K562 (cell line): ENCODE measurements at regions not wholly inside any gene's neighbourhood (a gene's known extent, or its start where the extent isn't known, plus 50 kb on each side); places are given as distances from the start of the nearest gene placed in this dataset.

Source experiments
- ATAC-seq: fragments of 200-7000 bp; cut with Tn5 transposase; 3 replicates; pipeline ENCODE4 v1.9.1; 2020; ENCODE audit warnings: moderate library complexity
- BruUV-seq: library from RNA; stranded (reverse); fragments of 400-500 nt; replicated peaks from 2 replicates; lab custom pipeline; 2021; lab: Mats Ljungman, UMichigan
- CTCF ChIA-PET: fragments of 300-600 bp; formaldehyde crosslinking; extraction: SDS; loops from one replicate; lab custom pipeline; 2021; ENCODE audit warnings: low intra/inter-chr PET ratio; lab: Yijun Ruan, JAX
- POLR2A ChIA-PET: fragments of 300-600, 350-650 bp; sonication (Branson Sonifier 250); formaldehyde crosslinking; extraction: SDS; loops from one replicate; lab custom pipeline; 2021; ENCODE audit warnings: antibody characterized with exemption, inconsistent platforms; lab: Yijun Ruan, JAX
- DNase-seq, 4 experiments: peaks; one replicate each; pipeline versions ENCODE4 v3.0.0 to v3.0.0-alpha.2; 2011 to 2018; ENCODE audit warnings: low spot score in 3 of 4, mixed read lengths in 3 of 4; ENCODE audit errors: extremely low read depth in 1 of 4
- FAIRE-seq: peaks from 2 replicates; lab custom pipeline; 2011; peaks lifted over from hg19 to GRCh38; lab: Jason Lieb, UNC
- H2AFZ ChIP-seq: 2 replicates; pipeline ENCODE4 v1.6.0; 2011; ENCODE audit warnings: low read depth, low read length, control low read depth, inconsistent platforms
- H3K27ac ChIP-seq: fragments of 200-600 bp; 3 replicates; pipeline ENCODE4 v1.8.0; 2011; ENCODE audit warnings: low read depth, mild to moderate bottlenecking, control low read depth, inconsistent platforms, low read length, moderate library complexity, mixed read lengths; ENCODE audit errors: extremely low read depth
- H3K27me3 ChIP-seq, 2 experiments: fragments of 300-600 bp in 1 of 2; 2 replicates in 1 of 2; 3 replicates in 1 of 2; pipeline versions ENCODE4 v1.6.0 to v1.8.0; 2011; ENCODE audit warnings: inconsistent platforms in 2 of 2, low read length in 2 of 2, mild to moderate bottlenecking in 1 of 2, mixed read lengths in 1 of 2, moderate library complexity in 1 of 2; ENCODE audit not compliant: control insufficient read depth in 2 of 2, insufficient read depth in 2 of 2
- H3K36me3 ChIP-seq: fragments of 300-600 bp; 3 replicates; pipeline ENCODE4 v1.8.0; 2011; ENCODE audit warnings: mild to moderate bottlenecking, low read length, inconsistent platforms; ENCODE audit not compliant: control insufficient read depth, insufficient read depth
- H3K4me1 ChIP-seq, 2 experiments: fragments of 200-600 bp in 1 of 2; replicated peaks in 1 of 2; 2 replicates in 1 of 2; 3 replicates in 1 of 2; pipeline versions ENCODE4 v1.5.1 to v1.8.0; 2011; ENCODE audit warnings: inconsistent platforms in 2 of 2, low read length in 2 of 2, mild to moderate bottlenecking in 1 of 2, mixed read lengths in 1 of 2, moderate library complexity in 1 of 2; ENCODE audit not compliant: control insufficient read depth in 2 of 2, insufficient read depth in 2 of 2
- H3K4me2 ChIP-seq: 2 replicates; pipeline ENCODE4 v1.6.1; 2011; ENCODE audit warnings: low read length, control low read depth, inconsistent platforms, mixed read lengths; ENCODE audit not compliant: insufficient read depth
- H3K4me3 ChIP-seq: fragments of 200-600 bp; sonication (generic), shearing (Covaris generic); 2 replicates; pipeline ENCODE4 v1.5.1; 2016; ENCODE audit warnings: control low read depth, inconsistent platforms
- H3K79me2 ChIP-seq: fragments of 200-600 bp; 3 replicates; pipeline ENCODE4 v1.8.0; 2011; ENCODE audit warnings: low read length, inconsistent platforms; ENCODE audit not compliant: control insufficient read depth, insufficient read depth
- H3K9ac ChIP-seq, 2 experiments: 2 replicates each; pipeline versions ENCODE4 v1.6.0 to v1.6.1; 2011; ENCODE audit warnings: low read depth in 2 of 2, low read length in 2 of 2, control low read depth in 1 of 2, inconsistent platforms in 1 of 2, mild to moderate bottlenecking in 1 of 2, mixed read lengths in 1 of 2; ENCODE audit not compliant: insufficient read depth in 1 of 2
- H3K9me1 ChIP-seq: one replicate; pipeline ENCODE4 v1.6.0; 2011; ENCODE audit warnings: inconsistent platforms, mild to moderate bottlenecking, low read length, moderate library complexity; ENCODE audit not compliant: control insufficient read depth, insufficient read depth
- H3K9me3 ChIP-seq: replicated peaks from 2 replicates; pipeline ENCODE4 v1.5.1; 2011; ENCODE audit warnings: low read depth, low read length, inconsistent platforms; ENCODE audit not compliant: control insufficient read depth, insufficient read depth
- H4K20me1 ChIP-seq: replicated peaks from 2 replicates; pipeline ENCODE4 v1.6.1; 2011; ENCODE audit warnings: low read length, inconsistent platforms, mixed read lengths; ENCODE audit not compliant: control insufficient read depth, insufficient read depth
- ARID3A ChIP-seq: IDR thresholded peaks from 2 replicates; pipeline ENCODE4 v1.6.1; 2012; ENCODE audit warnings: low read depth, low read length, improper control_type of control experiment, borderline replicate concordance
- ATF1 ChIP-seq, 2 experiments: fragments of 450-650 bp in 1 of 2; IDR thresholded peaks; 2 replicates each; pipeline ENCODE4 v1.6.1; 2016; ENCODE audit warnings: missing compliant biosample characterization in 1 of 2, missing genetic modification characterization in 1 of 2
- BDP1 ChIP-seq: IDR thresholded peaks from 3 replicates; pipeline ENCODE4 v1.6.1; 2011; ENCODE audit not compliant: insufficient read length, insufficient read depth
- CREB5 ChIP-seq: fragments of 250-450 bp; sonication (Bioruptor Pico); IDR thresholded peaks from 2 replicates; pipeline ENCODE4 v1.5.0; 2020; ENCODE audit warnings: mild to moderate bottlenecking
- CREM ChIP-seq: IDR thresholded peaks from 2 replicates; pipeline ENCODE4 v1.6.1; 2014; ENCODE audit warnings: antibody characterized with exemption, low read depth
- GTF2A2 ChIP-seq: IDR thresholded peaks from 2 replicates; pipeline ENCODE4 v1.6.1; 2016; ENCODE audit warnings: mild to moderate bottlenecking, missing genetic modification characterization, missing compliant biosample characterization
- HNRNPLL ChIP-seq: fragments of 200-400 bp; formaldehyde crosslinking; IDR thresholded peaks from 2 replicates; pipeline ENCODE4 v1.6.1; 2017; ENCODE audit warnings: low read length, low read depth, mild to moderate bottlenecking; ENCODE audit not compliant: poor library complexity, severe bottlenecking
- JUN ChIP-seq, 2 experiments: sonication (generic) in 1 of 2; formaldehyde crosslinking in 1 of 2; IDR thresholded peaks; 2 replicates each; pipeline versions ENCODE4 v1.6.1 to v1.8.0; 2012 to 2022; ENCODE audit warnings: borderline replicate concordance in 2 of 2, mild to moderate bottlenecking in 2 of 2, improper control_type of control experiment in 1 of 2, low read depth in 1 of 2, low read length in 1 of 2, missing genetic modification reagents in 1 of 2
- PHF21A ChIP-seq: fragments of 450-650 bp; IDR thresholded peaks from 2 replicates; pipeline ENCODE4 v1.6.1; 2017; ENCODE audit warnings: low read depth, borderline replicate concordance
- SRSF1 ChIP-seq: fragments of 200-400 bp; formaldehyde crosslinking; IDR thresholded peaks from 2 replicates; pipeline ENCODE4 v1.6.1; 2017; ENCODE audit warnings: mild to moderate bottlenecking, low read depth, low read length, moderate library complexity
- TRIM28 ChIP-seq: fragments of 450-650 bp; IDR thresholded peaks from 2 replicates; pipeline ENCODE4 v1.6.1; 2017
- U2AF1 ChIP-seq: fragments of 200-400 bp; formaldehyde crosslinking; optimal IDR thresholded peaks from 2 replicates; pipeline ENCODE3; 2017; ENCODE audit warnings: mild to moderate bottlenecking, low read depth, low read length, moderate library complexity
- XRCC3 ChIP-seq: fragments of 450-650 bp; IDR thresholded peaks from 2 replicates; pipeline ENCODE4 v1.6.1; 2017; ENCODE audit warnings: mild to moderate bottlenecking, moderate library complexity
- ZFP30 ChIP-seq: fragments of 250-450 bp; sonication (Bioruptor Pico); IDR thresholded peaks from 2 replicates; pipeline ENCODE4 v1.8.0; 2022; ENCODE audit warnings: moderate library complexity, mild to moderate bottlenecking, inconsistent platforms, borderline replicate concordance
- ZFPM2 ChIP-seq: fragments of 250-450 bp; sonication (Bioruptor Pico); IDR thresholded peaks from 2 replicates; pipeline ENCODE4 v1.5.1; 2022; ENCODE audit warnings: mild to moderate bottlenecking
- ZNF253 ChIP-seq: fragments of 250-450 bp; sonication (Bioruptor Pico); conservative IDR thresholded peaks from 2 replicates; pipeline ENCODE4 v1.6.1; 2021; ENCODE audit warnings: mild to moderate bottlenecking
- ZNF668 ChIP-seq: fragments of 250-450 bp; sonication (Bioruptor Pico); IDR thresholded peaks from 2 replicates; pipeline ENCODE4 v1.8.0; 2022; ENCODE audit warnings: mild to moderate bottlenecking, inconsistent platforms
- ZZZ3 ChIP-seq: fragments of 450-650 bp; IDR thresholded peaks from 2 replicates; pipeline ENCODE4 v1.6.1; 2016; ENCODE audit warnings: antibody characterized with exemption, mild to moderate bottlenecking, moderate library complexity
- WGBS: fragments of 100-300 bp; shearing (Covaris generic); methylation state at CpG from one replicate; pipeline ENCODE4 v1.1.6; 2016; ENCODE audit warnings: low coverage, mixed read lengths; ENCODE audit not compliant: insufficient coverage; ENCODE audit errors: missing lambda C conversion rate; 5-methylcytosine and 5-hydroxymethylcytosine counted together
- in situ Hi-C: fragments of 300-500 bp; cut with MboI; formaldehyde crosslinking; loops from 4 replicates; pipeline ENCODE4 v1.15.0; 2018; ENCODE audit warnings: inconsistent platforms, mixed read lengths
- intact Hi-C: fragments of 100-400 bp; cut with micrococcal nuclease; formaldehyde crosslinking; loops from 2 replicates; pipeline ENCODE4 v1.14.2; 2022
- TF ChIP-seq, protein P1 (sequence below): sonication (generic); formaldehyde crosslinking; IDR thresholded peaks from 2 replicates; pipeline ENCODE4 v1.9.0; 2022; ENCODE audit warnings: mild to moderate bottlenecking, missing genetic modification reagents
- TF ChIP-seq, protein P2 (sequence below), 2 experiments: fragments of 450-650 bp; IDR thresholded peaks; 2 replicates each; pipeline ENCODE4 v1.6.1; 2016

GRCh38 chr14:43410631-43411030 lies 1096.5 kb downstream of the FSCB start:
- Histone ChIP-seq H3K27ac (no peak overlapping the region), H3K79me2 (no peaks in the 10 kb centered on the region), H3K9me1 (no peaks in the 10 kb centered on the region), H3K9ac (no peak overlapping the region), H3K9me3 (no peaks in the 10 kb centered on the region), H3K4me2 (no peak overlapping the region), H2AFZ (no peak overlapping the region), H3K27me3 (no peaks in the 10 kb centered on the region), H4K20me1 (no peaks in the 10 kb centered on the region), H3K4me3 (no peak overlapping the region), H3K36me3 (no peaks in the 10 kb centered on the region), H3K4me1 (no peaks in the 10 kb centered on the region)
- TF ChIP-seq, protein P1, sequence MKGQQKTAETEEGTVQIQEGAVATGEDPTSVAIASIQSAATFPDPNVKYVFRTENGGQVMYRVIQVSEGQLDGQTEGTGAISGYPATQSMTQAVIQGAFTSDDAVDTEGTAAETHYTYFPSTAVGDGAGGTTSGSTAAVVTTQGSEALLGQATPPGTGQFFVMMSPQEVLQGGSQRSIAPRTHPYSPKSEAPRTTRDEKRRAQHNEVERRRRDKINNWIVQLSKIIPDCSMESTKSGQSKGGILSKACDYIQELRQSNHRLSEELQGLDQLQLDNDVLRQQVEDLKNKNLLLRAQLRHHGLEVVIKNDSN (CRISPR knock-in tag): no peak
- TF ChIP-seq, protein P2, sequence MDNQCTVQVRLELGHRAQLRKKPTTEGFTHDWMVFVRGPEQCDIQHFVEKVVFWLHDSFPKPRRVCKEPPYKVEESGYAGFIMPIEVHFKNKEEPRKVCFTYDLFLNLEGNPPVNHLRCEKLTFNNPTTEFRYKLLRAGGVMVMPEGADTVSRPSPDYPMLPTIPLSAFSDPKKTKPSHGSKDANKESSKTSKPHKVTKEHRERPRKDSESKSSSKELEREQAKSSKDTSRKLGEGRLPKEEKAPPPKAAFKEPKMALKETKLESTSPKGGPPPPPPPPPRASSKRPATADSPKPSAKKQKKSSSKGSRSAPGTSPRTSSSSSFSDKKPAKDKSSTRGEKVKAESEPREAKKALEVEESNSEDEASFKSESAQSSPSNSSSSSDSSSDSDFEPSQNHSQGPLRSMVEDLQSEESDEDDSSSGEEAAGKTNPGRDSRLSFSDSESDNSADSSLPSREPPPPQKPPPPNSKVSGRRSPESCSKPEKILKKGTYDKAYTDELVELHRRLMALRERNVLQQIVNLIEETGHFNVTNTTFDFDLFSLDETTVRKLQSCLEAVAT (IDR thresholded peaks at IDR 0.05): no peak
- no peak for TF ChIP-seq ZNF668 (CRISPR knock-in tag)
- no peak for TF ChIP-seq HNRNPLL
- no peak for TF ChIP-seq JUN (IDR thresholded peaks at IDR 0.05; ENCODE audit: borderline replicate concordance, low read depth, low read length)
- no peak for TF ChIP-seq JUN (CRISPR knock-in tag; IDR thresholded peaks at IDR 0.05; ENCODE audit: borderline replicate concordance)
- no peak for TF ChIP-seq XRCC3
- TF ChIP-seq SRSF1: no peak
- no peak for TF ChIP-seq TRIM28
- TF ChIP-seq BDP1: no peak
- TF ChIP-seq ATF1 (CRISPR knock-in tag; IDR thresholded peaks at IDR 0.05): no peak
- TF ChIP-seq ATF1 (tag; IDR thresholded peaks at IDR 0.05): no peak
- TF ChIP-seq CREB5 (CRISPR knock-in tag): no peak
- TF ChIP-seq GTF2A2 (tag): no peak
- no peak for TF ChIP-seq ZFPM2 (CRISPR knock-in tag)
- no peak for TF ChIP-seq U2AF1
- no peak for TF ChIP-seq ZFP30
- no peak for TF ChIP-seq PHF21A
- TF ChIP-seq ZZZ3: no peak
- no peak for TF ChIP-seq ZNF253 (CRISPR knock-in tag)
- no peak for TF ChIP-seq ARID3A
- TF ChIP-seq CREM: no peak
- intact Hi-C loops (no loop called here), in situ Hi-C loops (no loop called here)
- POLR2A ChIA-PET: no interaction called here
- CTCF ChIA-PET: no interaction called here
- FAIRE-seq (no peak), DNase-seq (no peak), ATAC-seq (no peak)
- no TSS peak for BruUV-seq
- WGBS: 0% methylated on average over 3 of the region's 3 CpGs
